ENCODE measurements at regions not wholly inside any gene's neighbourhood (a gene's known extent, or its start where the extent isn't known, plus 50 kb on each side); places are given as distances from the start of the nearest gene placed in this dataset.
"Not testable (repeated sequence)": the region's sequence is repeated elsewhere in the genome, so short reads cannot be mapped to it uniquely, and the experiment has no call there.

- Histone ChIP-seq H3K9me3 (ENCODE audit: insufficient read depth, low read depth, low read length) (peaks cover 17% of the 10 kb centered on the region; the same call in 1 of the 2 replicates), H3K9me2 (replicated peaks; ENCODE audit: low read depth, low read length) (no peaks in the 10 kb centered on the region), H4K20me1 (ENCODE audit: insufficient read depth, low read length, poor library complexity, severe bottlenecking) (no peaks in the 10 kb centered on the region), H3K36me3 (ENCODE audit: insufficient read depth, low read length) (no peaks in the 10 kb centered on the region), H3K27me3 (ENCODE audit: insufficient read depth, low read length, poor library complexity, severe bottlenecking) (no peaks in the 10 kb centered on the region), H3K4me1 (ENCODE audit: insufficient read depth, low read length, poor library complexity, severe bottlenecking) (no peaks in the 10 kb centered on the region), H3K9ac (ENCODE audit: low read depth, low read length, poor library complexity, severe bottlenecking) (no peak overlapping the region), H3K4me3 (ENCODE audit: low read length, poor library complexity, severe bottlenecking) (no peak overlapping the region), H3K4me2 (ENCODE audit: low read depth, low read length, poor library complexity, severe bottlenecking) (no peak overlapping the region), H3F3A (ENCODE audit: low read depth) (no peaks in the 10 kb centered on the region), H3K79me2 (ENCODE audit: insufficient read depth, low read length) (no peaks in the 10 kb centered on the region), H2AFZ (ENCODE audit: low read length) (no peak overlapping the region)
- TF ChIP-seq EZH2phosphoT487 (IDR thresholded peaks at IDR 0.05; ENCODE audit: borderline replicate concordance) (no peak), CTCF (conservative IDR thresholded peaks at IDR 0.05; ENCODE audit: low read length) (no peak)
Observed at GRCh38 chr10:130715686-130716670, 579.8 kb downstream of the GLRX3 start.

- Histone ChIP-seq H3K4me2 (ENCODE audit: low read depth, low read length, poor library complexity, severe bottlenecking) (no peak overlapping the region), H3K9me3 (ENCODE audit: insufficient read depth, low read depth, low read length) (peaks cover 11% of the 10 kb centered on the region; the same call in 1 of the 2 replicates), H3K9ac (ENCODE audit: low read depth, low read length, poor library complexity, severe bottlenecking) (no peak overlapping the region), H3K27me3 (ENCODE audit: insufficient read depth, low read length, poor library complexity, severe bottlenecking) (no peaks in the 10 kb centered on the region), H2AFZ (ENCODE audit: low read length) (no peak overlapping the region), H4K20me1 (ENCODE audit: insufficient read depth, low read length, poor library complexity, severe bottlenecking) (no peaks in the 10 kb centered on the region), H3K36me3 (ENCODE audit: insufficient read depth, low read length) (no peaks in the 10 kb centered on the region), H3F3A (ENCODE audit: low read depth) (no peaks in the 10 kb centered on the region), H3K4me3 (ENCODE audit: low read length, poor library complexity, severe bottlenecking) (no peak overlapping the region), H3K79me2 (ENCODE audit: insufficient read depth, low read length) (no peaks in the 10 kb centered on the region), H3K4me1 (ENCODE audit: insufficient read depth, low read length, poor library complexity, severe bottlenecking) (no peaks in the 10 kb centered on the region), H3K9me2 (replicated peaks; ENCODE audit: low read depth, low read length) (no peaks in the 10 kb centered on the region)
- TF ChIP-seq CTCF (conservative IDR thresholded peaks at IDR 0.05; ENCODE audit: low read length) (no peak), EZH2phosphoT487 (IDR thresholded peaks at IDR 0.05; ENCODE audit: borderline replicate concordance) (no peak)
Observed at GRCh38 chr10:130717083-130717482, 580.9 kb downstream of the GLRX3 start.

- not testable (repeated sequence) for H3K4me2 ChIP-seq (ENCODE audit: low read depth, low read length, poor library complexity, severe bottlenecking); H3K79me2 ChIP-seq (ENCODE audit: insufficient read depth, low read length); H3K4me1 ChIP-seq (ENCODE audit: insufficient read depth, low read length, poor library complexity, severe bottlenecking); H3K36me3 ChIP-seq (ENCODE audit: insufficient read depth, low read length); H3K9me3 ChIP-seq (ENCODE audit: insufficient read depth, low read depth, low read length); H3K9me2 ChIP-seq (replicated peaks; ENCODE audit: low read depth, low read length); H2AFZ ChIP-seq (ENCODE audit: low read length); H3K9ac ChIP-seq (ENCODE audit: low read depth, low read length, poor library complexity, severe bottlenecking); H3K27me3 ChIP-seq (ENCODE audit: insufficient read depth, low read length, poor library complexity, severe bottlenecking); H3K4me3 ChIP-seq (ENCODE audit: low read length, poor library complexity, severe bottlenecking); H3F3A ChIP-seq (ENCODE audit: low read depth); H4K20me1 ChIP-seq (ENCODE audit: insufficient read depth, low read length, poor library complexity, severe bottlenecking)
Observed at GRCh38 chr10:130718744-130719447, 582.7 kb downstream of the GLRX3 start.
